ENCODE measurements at regions not wholly inside any gene's neighbourhood (a gene's known extent, or its start where the extent isn't known, plus 50 kb on each side); places are given as distances from the start of the nearest gene placed in this dataset.

- CTCF ChIA-PET, result no interaction called here
- ATAC-seq (replicated peaks in 1 of 4), result no peak
- no peaks in the 10 kb centered on the region for H3K27me3 ChIP-seq (replicated peaks in 1 of 2; ENCODE audit: control insufficient read depth in 2 of 2, extremely low read depth in 1 of 2, insufficient read depth in 2 of 2, low read length in 1 of 2)
- Mint-ChIP-seq H3K36me3 (no peaks in the 10 kb centered on the region), H3K9me3 (peaks cover 15 to 20% (median 17%) of the 10 kb centered on the region in 3 donors), H3K4me3 (no peak overlapping the region), H3K4me1 (no peaks in the 10 kb centered on the region), H3K27ac (no peak overlapping the region), H3K27me3 (no peaks in the 10 kb centered on the region)
- no peak for DNase-seq
- no peak overlapping the region for H3K4me3 ChIP-seq (ENCODE audit: control insufficient read depth in 1 of 2, extremely low read depth in 1 of 2, low read length in 1 of 2)
- H3K4me1 ChIP-seq (ENCODE audit: control insufficient read depth in 1 of 2, extremely low read depth in 1 of 2, insufficient read depth in 2 of 2, low read length in 2 of 2), result no peaks in the 10 kb centered on the region
- peaks cover 3% of the 10 kb centered on the region for H3K9me3 ChIP-seq
- POLR2A ChIA-PET, result no interaction called here
- no peaks in the 10 kb centered on the region for H3K36me3 ChIP-seq (ENCODE audit: control insufficient read depth in 2 of 2, extremely low read depth in 1 of 2, insufficient read depth in 1 of 2, low read length in 1 of 2)
- WGBS (ENCODE audit: insufficient coverage), result 71% methylated on average over 1 of the region's 3 CpGs
- no peak overlapping the region for H3K27ac ChIP-seq (ENCODE audit: low read length)
Measured at GRCh38 chr2:125456693-125457363, 1199.1 kb upstream of the GYPC start.

DNA sequence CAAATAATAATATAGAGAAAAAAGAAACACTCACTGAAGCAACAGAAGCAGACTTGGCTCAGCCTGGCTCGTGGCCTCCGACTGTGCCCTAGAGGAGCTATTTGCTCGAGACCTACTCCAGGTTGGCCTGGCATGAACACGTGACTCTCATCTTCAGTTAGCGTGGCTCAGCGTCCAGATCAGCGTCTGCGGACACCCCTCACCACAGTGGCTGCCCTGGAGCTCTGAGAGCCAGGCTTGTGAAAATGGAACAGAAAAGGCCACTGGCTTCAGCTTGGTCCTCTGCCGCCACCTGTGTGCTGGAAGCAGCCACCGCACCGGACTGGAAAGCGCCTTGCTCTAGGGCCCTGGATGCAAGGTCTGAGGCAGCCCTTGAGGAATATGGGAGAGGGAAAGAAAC, 1184.0 kb upstream of the GYPC start:
- no peak for ATAC-seq (replicated peaks in 1 of 4)
- Mint-ChIP-seq H3K4me1 (no peaks in the 10 kb centered on the region), H3K27ac (no peak overlapping the region), H3K36me3 (no peaks in the 10 kb centered on the region), H3K9me3 (peaks cover 16 to 28% (median 17%) of the 10 kb centered on the region in 3 donors), H3K4me3 (no peak overlapping the region), H3K27me3 (no peaks in the 10 kb centered on the region)
- Histone ChIP-seq H3K36me3 (ENCODE audit: control insufficient read depth in 2 of 2, extremely low read depth in 1 of 2, insufficient read depth in 1 of 2, low read length in 1 of 2) (no peaks in the 10 kb centered on the region), H3K4me3 (ENCODE audit: control insufficient read depth in 1 of 2, extremely low read depth in 1 of 2, low read length in 1 of 2) (no peak overlapping the region), H3K27ac (ENCODE audit: low read length) (no peak overlapping the region), H3K9me3 (no peaks in the 10 kb centered on the region), H3K27me3 (replicated peaks in 1 of 2; ENCODE audit: control insufficient read depth in 2 of 2, extremely low read depth in 1 of 2, insufficient read depth in 2 of 2, low read length in 1 of 2) (no peaks in the 10 kb centered on the region), H3K4me1 (ENCODE audit: control insufficient read depth in 1 of 2, extremely low read depth in 1 of 2, insufficient read depth in 2 of 2, low read length in 2 of 2) (no peaks in the 10 kb centered on the region)
- WGBS (ENCODE audit: insufficient coverage), result 55% methylated on average over 12 of the region's 12 CpGs
- ChIA-PET POLR2A (no interaction called here), CTCF (no interaction called here)
- no peak for DNase-seq

- Histone ChIP-seq H3K4me3 (ENCODE audit: control insufficient read depth in 1 of 2, extremely low read depth in 1 of 2, low read length in 1 of 2) (no peak overlapping the region), H3K27ac (ENCODE audit: low read length) (no peak overlapping the region), H3K27me3 (replicated peaks in 1 of 2; ENCODE audit: control insufficient read depth in 2 of 2, extremely low read depth in 1 of 2, insufficient read depth in 2 of 2, low read length in 1 of 2) (no peaks in the 10 kb centered on the region), H3K4me1 (ENCODE audit: control insufficient read depth in 1 of 2, extremely low read depth in 1 of 2, insufficient read depth in 2 of 2, low read length in 2 of 2) (no peaks in the 10 kb centered on the region), H3K9me3 (no peaks in the 10 kb centered on the region), H3K36me3 (ENCODE audit: control insufficient read depth in 2 of 2, extremely low read depth in 1 of 2, insufficient read depth in 1 of 2, low read length in 1 of 2) (no peaks in the 10 kb centered on the region)
- Mint-ChIP-seq H3K27ac (no peak overlapping the region), H3K36me3 (no peaks in the 10 kb centered on the region), H3K27me3 (no peaks in the 10 kb centered on the region), H3K9me3 (peaks cover 14 to 32% (median 15%) of the 10 kb centered on the region in 3 donors), H3K4me1 (no peaks in the 10 kb centered on the region), H3K4me3 (no peak overlapping the region)
- DNase-seq (no peak), ATAC-seq (replicated peaks in 1 of 4) (no peak)
- WGBS (ENCODE audit: insufficient coverage), result 88% methylated on average over 21 of the region's 24 CpGs
- POLR2A ChIA-PET, result no interaction called here
- CTCF ChIA-PET, result no interaction called here
Measured at GRCh38 chr2:125479143-125479636, 1176.8 kb upstream of the GYPC start.

- CTCF ChIA-PET, result no interaction called here
- no peak overlapping the region for H3K4me3 ChIP-seq (ENCODE audit: control insufficient read depth in 1 of 2, extremely low read depth in 1 of 2, low read length in 1 of 2)
- Mint-ChIP-seq H3K27ac (no peak overlapping the region), H3K36me3 (no peaks in the 10 kb centered on the region), H3K27me3 (no peaks in the 10 kb centered on the region), H3K9me3 (peaks cover 4 to 17% (median 14%) of the 10 kb centered on the region in 3 donors), H3K4me1 (no peaks in the 10 kb centered on the region), H3K4me3 (no peak overlapping the region)
- no peaks in the 10 kb centered on the region for H3K9me3 ChIP-seq
- DNase-seq (no peak), ATAC-seq (replicated peaks in 1 of 4) (no peak)
- WGBS (ENCODE audit: insufficient coverage), result no CpG with 5 or more reads among the region's 4 CpGs
- no peaks in the 10 kb centered on the region for H3K4me1 ChIP-seq (ENCODE audit: control insufficient read depth in 1 of 2, extremely low read depth in 1 of 2, insufficient read depth in 2 of 2, low read length in 2 of 2)
- POLR2A ChIA-PET, result no interaction called here
- H3K36me3 ChIP-seq (ENCODE audit: control insufficient read depth in 2 of 2, extremely low read depth in 1 of 2, insufficient read depth in 1 of 2, low read length in 1 of 2), result no peaks in the 10 kb centered on the region
- no peak overlapping the region for H3K27ac ChIP-seq (ENCODE audit: low read length)
- H3K27me3 ChIP-seq (replicated peaks in 1 of 2; ENCODE audit: control insufficient read depth in 2 of 2, extremely low read depth in 1 of 2, insufficient read depth in 2 of 2, low read length in 1 of 2), result no peaks in the 10 kb centered on the region
Measured at GRCh38 chr2:125490308-125490707, 1165.7 kb upstream of the GYPC start.

DNA sequence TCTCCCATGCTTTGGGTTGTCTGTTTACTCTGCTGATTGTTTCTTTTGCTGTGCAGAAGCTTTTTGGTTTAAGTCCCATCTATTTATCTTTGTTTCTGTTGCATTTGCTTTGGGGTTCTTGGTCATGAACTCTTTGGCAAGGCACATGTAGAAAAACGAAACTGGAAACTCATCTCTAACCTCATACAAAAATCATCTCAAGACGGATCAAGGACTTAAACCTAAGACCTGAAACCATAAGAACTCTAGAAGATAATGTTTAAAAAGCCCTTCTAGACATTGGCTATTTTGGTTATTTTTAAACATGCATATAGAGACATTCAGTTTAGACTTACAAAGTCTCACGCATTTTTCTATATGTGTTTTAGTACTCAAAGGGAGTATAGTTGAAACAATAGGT, 1164.3 kb upstream of the GYPC start:
- Mint-ChIP-seq H3K36me3 (no peaks in the 10 kb centered on the region), H3K4me1 (no peaks in the 10 kb centered on the region), H3K9me3 (peaks cover 3 to 16% (median 14%) of the 10 kb centered on the region in 3 donors), H3K4me3 (no peak overlapping the region), H3K27ac (no peak overlapping the region), H3K27me3 (no peaks in the 10 kb centered on the region)
- no peak overlapping the region for H3K27ac ChIP-seq (ENCODE audit: low read length)
- ATAC-seq (replicated peaks in 1 of 4) (no peak), DNase-seq (no peak)
- CTCF ChIA-PET, result no interaction called here
- no CpG with 5 or more reads among the region's 3 CpGs for WGBS (ENCODE audit: insufficient coverage)
- POLR2A ChIA-PET, result no interaction called here
- H3K9me3 ChIP-seq, result no peaks in the 10 kb centered on the region
- H3K4me1 ChIP-seq (ENCODE audit: control insufficient read depth in 1 of 2, extremely low read depth in 1 of 2, insufficient read depth in 2 of 2, low read length in 2 of 2), result no peaks in the 10 kb centered on the region
- no peaks in the 10 kb centered on the region for H3K36me3 ChIP-seq (ENCODE audit: control insufficient read depth in 2 of 2, extremely low read depth in 1 of 2, insufficient read depth in 1 of 2, low read length in 1 of 2)
- H3K27me3 ChIP-seq (replicated peaks in 1 of 2; ENCODE audit: control insufficient read depth in 2 of 2, extremely low read depth in 1 of 2, insufficient read depth in 2 of 2, low read length in 1 of 2), result no peaks in the 10 kb centered on the region
- no peak overlapping the region for H3K4me3 ChIP-seq (ENCODE audit: control insufficient read depth in 1 of 2, extremely low read depth in 1 of 2, low read length in 1 of 2)

- Histone ChIP-seq H3K27me3 (replicated peaks in 1 of 2; ENCODE audit: control insufficient read depth in 2 of 2, extremely low read depth in 1 of 2, insufficient read depth in 2 of 2, low read length in 1 of 2) (no peaks in the 10 kb centered on the region), H3K4me3 (ENCODE audit: control insufficient read depth in 1 of 2, extremely low read depth in 1 of 2, low read length in 1 of 2) (no peak overlapping the region), H3K4me1 (ENCODE audit: control insufficient read depth in 1 of 2, extremely low read depth in 1 of 2, insufficient read depth in 2 of 2, low read length in 2 of 2) (no peaks in the 10 kb centered on the region), H3K27ac (ENCODE audit: low read length) (no peak overlapping the region), H3K36me3 (ENCODE audit: control insufficient read depth in 2 of 2, extremely low read depth in 1 of 2, insufficient read depth in 1 of 2, low read length in 1 of 2) (no peaks in the 10 kb centered on the region), H3K9me3 (no peaks in the 10 kb centered on the region)
- ATAC-seq (replicated peaks in 1 of 4) (no peak), DNase-seq (no peak)
- POLR2A ChIA-PET, result no interaction called here
- CTCF ChIA-PET, result no interaction called here
- no CpG with 5 or more reads among the region's 1 CpG for WGBS (ENCODE audit: insufficient coverage)
- Mint-ChIP-seq H3K27ac (no peak overlapping the region), H3K4me1 (no peaks in the 10 kb centered on the region), H3K36me3 (no peaks in the 10 kb centered on the region), H3K9me3 (peaks cover 11 to 22% (median 19%) of the 10 kb centered on the region in 3 donors), H3K27me3 (peaks cover 0 to 3% of the 10 kb centered on the region in 2 donors), H3K4me3 (no peak overlapping the region)
Measured at GRCh38 chr2:125512313-125512712, 1143.6 kb upstream of the GYPC start.
